Uterus (tissue), 3 donors: ENCODE measurements at regions not wholly inside any gene's neighbourhood (a gene's known extent, or its start where the extent isn't known, plus 50 kb on each side); places are given as distances from the start of the nearest gene placed in this dataset.

Source experiments
- DNase-seq, 2 donors: peaks; one replicate each; pipeline ENCODE4 v3.0.0-alpha.2; 2019 to 2020
- H3K27ac ChIP-seq, 2 donors: fragments of 200-600 bp; sonication (generic); 1 replicate in 1 of 2; 2 replicates in 1 of 2; pipeline ENCODE4 v1.5.1; 2016 to 2018
- H3K27me3 ChIP-seq, 2 donors: fragments of 200-600 bp; sonication (generic); one replicate each; pipeline ENCODE4 v1.5.1; 2018 to 2019; ENCODE audit warnings: control low read depth in 1 of 2
- H3K36me3 ChIP-seq, 2 donors: fragments of 200-600 bp; sonication (generic); one replicate each; pipeline ENCODE4 v1.5.1; 2019; ENCODE audit warnings: control low read depth in 1 of 2
- H3K4me1 ChIP-seq, 2 donors: fragments of 200-600 bp; sonication (generic); one replicate each; pipeline ENCODE4 v1.5.1; 2018 to 2019; ENCODE audit warnings: control low read depth in 1 of 2
- H3K4me3 ChIP-seq, 2 donors: fragments of 200-600 bp; sonication (generic); 1 replicate in 1 of 2; 2 replicates in 1 of 2; pipeline ENCODE4 v1.5.1; 2018 to 2019; ENCODE audit warnings: mild to moderate bottlenecking in 1 of 2
- H3K9me3 ChIP-seq, 2 donors: fragments of 200-600 bp; sonication (generic); one replicate each; pipeline ENCODE4 v1.5.1; 2019; ENCODE audit warnings: control low read depth in 1 of 2
- POLR2A ChIP-seq, 2 donors: fragments of 450-650 bp; IDR thresholded peaks; one replicate each; pipeline ENCODE4 v1.6.1; 2016; ENCODE audit warnings: antibody characterized with exemption in 2 of 2, mild to moderate bottlenecking in 1 of 2, moderate library complexity in 1 of 2
- intact Hi-C: fragments of 100-400 bp; cut with DNase I; formaldehyde crosslinking; loops from one replicate; pipeline ENCODE4 v1.15.1; 2023; ENCODE audit warnings: low total_unique reads
- TF ChIP-seq, protein P1 (sequence below), 4 experiments: fragments of 200-600 bp in 2 of 4; fragments of 450-650 bp in 2 of 4; sonication (generic) in 2 of 4; IDR thresholded peaks; one replicate each; pipeline ENCODE4 v1.5.1; 2016 to 2019; ENCODE audit warnings: antibody characterized with exemption in 4 of 4, mild to moderate bottlenecking in 2 of 4, moderate library complexity in 1 of 4
- donor health status: DM: yes; HTN: yes; CAD: no.

DNA sequence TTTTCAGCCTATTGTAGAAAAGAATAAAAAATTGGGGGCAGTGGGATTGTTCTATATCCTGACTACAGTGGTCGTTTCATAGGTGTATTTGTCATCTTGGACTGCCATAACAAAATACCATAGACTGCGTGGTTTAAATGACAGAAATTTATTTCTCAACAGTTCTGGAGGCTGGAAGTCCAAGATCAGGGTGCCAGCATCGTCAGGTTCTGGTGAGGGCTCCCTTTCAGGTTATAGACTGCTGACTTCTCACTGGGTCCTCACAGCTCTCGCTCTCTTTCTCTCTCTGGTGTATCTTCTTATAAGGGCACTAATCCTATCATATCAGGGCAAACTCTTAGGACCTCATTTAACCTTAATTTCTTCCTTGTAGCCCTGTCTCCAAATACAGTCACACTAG, 356.7 kb upstream of the TRPC7 start:
- TF ChIP-seq POLR2A (IDR thresholded peaks at IDR 0.05) = no peak
- TF ChIP-seq, protein P1, sequence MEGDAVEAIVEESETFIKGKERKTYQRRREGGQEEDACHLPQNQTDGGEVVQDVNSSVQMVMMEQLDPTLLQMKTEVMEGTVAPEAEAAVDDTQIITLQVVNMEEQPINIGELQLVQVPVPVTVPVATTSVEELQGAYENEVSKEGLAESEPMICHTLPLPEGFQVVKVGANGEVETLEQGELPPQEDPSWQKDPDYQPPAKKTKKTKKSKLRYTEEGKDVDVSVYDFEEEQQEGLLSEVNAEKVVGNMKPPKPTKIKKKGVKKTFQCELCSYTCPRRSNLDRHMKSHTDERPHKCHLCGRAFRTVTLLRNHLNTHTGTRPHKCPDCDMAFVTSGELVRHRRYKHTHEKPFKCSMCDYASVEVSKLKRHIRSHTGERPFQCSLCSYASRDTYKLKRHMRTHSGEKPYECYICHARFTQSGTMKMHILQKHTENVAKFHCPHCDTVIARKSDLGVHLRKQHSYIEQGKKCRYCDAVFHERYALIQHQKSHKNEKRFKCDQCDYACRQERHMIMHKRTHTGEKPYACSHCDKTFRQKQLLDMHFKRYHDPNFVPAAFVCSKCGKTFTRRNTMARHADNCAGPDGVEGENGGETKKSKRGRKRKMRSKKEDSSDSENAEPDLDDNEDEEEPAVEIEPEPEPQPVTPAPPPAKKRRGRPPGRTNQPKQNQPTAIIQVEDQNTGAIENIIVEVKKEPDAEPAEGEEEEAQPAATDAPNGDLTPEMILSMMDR (IDR thresholded peaks at IDR 0.05) = no peak
- intact Hi-C loops = no loop called here
- no peak overlapping the region for H3K4me3 ChIP-seq
- no peak for DNase-seq
- H3K4me1 ChIP-seq = no peaks in the 10 kb centered on the region
- no peaks in the 10 kb centered on the region for H3K27me3 ChIP-seq
- H3K36me3 ChIP-seq = no peaks in the 10 kb centered on the region
- no peaks in the 10 kb centered on the region for H3K9me3 ChIP-seq
- no peak overlapping the region for H3K27ac ChIP-seq

DNA sequence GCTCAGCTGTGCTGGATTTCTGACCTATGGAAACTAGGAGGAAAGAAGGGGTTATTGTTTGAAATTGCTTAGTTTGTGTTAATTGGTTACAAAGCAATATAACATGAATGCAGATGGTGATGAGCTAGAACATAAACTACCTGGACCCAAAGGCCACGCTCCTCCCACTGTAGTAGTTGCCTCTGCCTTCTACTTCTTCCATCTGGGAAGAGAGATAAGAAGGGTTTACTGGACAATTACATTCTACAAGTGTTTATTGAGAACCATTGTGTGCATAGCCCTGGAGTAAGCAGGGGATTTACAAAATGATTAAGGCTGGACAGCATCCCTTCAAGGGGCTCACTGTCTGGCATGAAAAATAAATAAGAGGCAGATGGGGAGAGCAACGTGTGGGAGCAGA, 355.3 kb upstream of the TRPC7 start:
- DNase-seq = no peak
- no peaks in the 10 kb centered on the region for H3K36me3 ChIP-seq
- intact Hi-C loops = no loop called here
- H3K4me1 ChIP-seq = no peaks in the 10 kb centered on the region
- H3K27ac ChIP-seq = no peak overlapping the region
- H3K9me3 ChIP-seq = no peaks in the 10 kb centered on the region
- no peak overlapping the region for H3K4me3 ChIP-seq
- no peak for TF ChIP-seq POLR2A (IDR thresholded peaks at IDR 0.05)
- TF ChIP-seq, protein P1 (IDR thresholded peaks at IDR 0.05) = no peak
- H3K27me3 ChIP-seq = no peaks in the 10 kb centered on the region

DNA sequence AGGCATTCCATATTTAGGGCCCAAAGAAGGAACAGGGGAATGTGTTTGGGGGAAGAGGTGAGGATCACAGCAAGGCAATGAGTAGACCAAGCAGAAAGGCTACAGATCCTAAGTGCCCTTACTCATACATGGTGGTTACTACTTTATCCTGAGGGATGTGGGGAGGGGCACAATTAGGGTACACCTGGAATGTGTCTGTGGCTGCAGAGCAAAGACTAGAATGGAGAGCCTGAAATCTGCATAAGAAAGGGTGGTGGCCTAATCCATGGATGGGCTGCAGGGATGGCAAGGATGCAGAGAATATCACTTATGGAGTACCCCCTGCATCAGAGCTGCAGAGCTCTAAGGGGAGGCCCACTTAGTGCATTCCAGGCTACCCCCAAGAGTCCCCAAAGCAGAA, 352.6 kb upstream of the TRPC7 start:
- TF ChIP-seq, protein P1 (IDR thresholded peaks at IDR 0.05) = no peak
- TF ChIP-seq POLR2A (IDR thresholded peaks at IDR 0.05) = no peak
- H3K9me3 ChIP-seq = no peaks in the 10 kb centered on the region
- DNase-seq = no peak
- no peak overlapping the region for H3K4me3 ChIP-seq
- intact Hi-C loops = no loop called here
- no peaks in the 10 kb centered on the region for H3K36me3 ChIP-seq
- no peaks in the 10 kb centered on the region for H3K27me3 ChIP-seq
- H3K27ac ChIP-seq = no peak overlapping the region
- no peaks in the 10 kb centered on the region for H3K4me1 ChIP-seq

DNA sequence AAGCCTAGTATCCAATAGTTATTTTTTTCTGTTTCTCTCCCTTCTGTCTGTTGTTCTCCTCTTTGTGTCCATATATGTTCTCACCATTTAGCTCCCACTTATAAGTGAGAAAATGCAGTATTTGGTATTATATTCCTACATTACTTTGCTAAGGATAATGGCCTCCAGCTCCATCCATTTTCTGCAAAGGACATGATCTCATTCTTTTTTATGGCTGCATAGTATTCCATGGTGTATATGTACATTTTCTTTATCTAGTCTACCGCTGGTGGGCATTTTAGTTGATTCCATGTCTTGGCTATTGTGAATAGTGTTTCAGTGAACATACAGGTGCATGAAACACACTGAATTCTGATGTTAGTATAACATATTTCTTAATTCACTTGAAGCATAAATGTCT, 348.9 kb upstream of the TRPC7 start:
- H3K4me3 ChIP-seq = no peak overlapping the region
- H3K9me3 ChIP-seq = no peaks in the 10 kb centered on the region
- no peaks in the 10 kb centered on the region for H3K27me3 ChIP-seq
- intact Hi-C loops = no loop called here
- no peaks in the 10 kb centered on the region for H3K36me3 ChIP-seq
- DNase-seq = no peak
- H3K4me1 ChIP-seq = no peaks in the 10 kb centered on the region
- H3K27ac ChIP-seq = no peak overlapping the region
- TF ChIP-seq, protein P1 (IDR thresholded peaks at IDR 0.05) = no peak
- no peak for TF ChIP-seq POLR2A (IDR thresholded peaks at IDR 0.05)

DNA sequence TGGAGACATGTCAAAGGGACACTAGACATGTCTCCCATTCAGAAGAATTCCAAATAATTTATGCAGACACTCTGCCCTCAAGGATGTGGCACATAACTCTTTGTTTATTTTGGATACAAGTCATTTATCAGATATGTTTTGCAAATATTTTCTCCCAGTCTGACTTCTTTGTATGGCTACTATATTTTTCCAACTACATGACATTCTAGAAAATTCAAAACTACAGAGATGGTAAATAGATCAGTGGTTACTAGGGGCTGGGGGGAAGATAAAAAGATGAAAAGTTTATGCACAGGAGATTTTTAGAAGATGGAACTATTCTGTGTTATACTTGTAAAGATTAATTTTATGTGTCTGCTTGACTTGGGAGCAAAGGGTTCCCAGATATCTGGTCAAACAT, 347.3 kb upstream of the TRPC7 start:
- intact Hi-C loops = no loop called here
- Histone ChIP-seq H3K4me3 (no peak overlapping the region), H3K36me3 (no peaks in the 10 kb centered on the region), H3K27me3 (no peaks in the 10 kb centered on the region), H3K4me1 (no peaks in the 10 kb centered on the region), H3K27ac (no peak overlapping the region), H3K9me3 (no peaks in the 10 kb centered on the region)
- DNase-seq = no peak
- TF ChIP-seq POLR2A (IDR thresholded peaks at IDR 0.05) = no peak
- TF ChIP-seq, protein P1 (IDR thresholded peaks at IDR 0.05) = no peak
